ENCODE measurements at regions not wholly inside any gene's neighbourhood (a gene's known extent, or its start where the extent isn't known, plus 50 kb on each side); places are given as distances from the start of the nearest gene placed in this dataset.

GRCh38 chr12:30211743-30212142, 428.0 kb upstream of the TMTC1 start:
- TF ChIP-seq CTCF (IDR thresholded peaks at IDR 0.05) = no peak
- TF ChIP-seq EZH2 (IDR thresholded peaks at IDR 0.05; ENCODE audit: borderline replicate concordance, insufficient read depth, low read depth, low read length, poor library complexity, severe bottlenecking) = no peak
